Spleen (tissue), 11 donors: ENCODE measurements at regions not wholly inside any gene's neighbourhood (a gene's known extent, or its start where the extent isn't known, plus 50 kb on each side); places are given as distances from the start of the nearest gene placed in this dataset.

ENCODE experiments used
- DNase-seq: peaks from one replicate; pipeline ENCODE4 v3.0.0-alpha.2; 2020
- H3K27ac ChIP-seq, 8 donors: fragments of 200-600 bp; sonication (generic) in 7 of 8; 1 replicate in 4 of 8; 2 replicates in 4 of 8; pipeline versions ENCODE4 v1.5.0 to v1.8.0; 2016 to 2021; ENCODE audit warnings: inconsistent platforms in 4 of 8, mild to moderate bottlenecking in 4 of 8, moderate library complexity in 1 of 8
- H3K27me3 ChIP-seq, 7 donors: fragments of 200-600 bp; sonication (generic) in 6 of 7; replicated peaks in 1 of 7; 1 replicate in 4 of 7; 2 replicates in 3 of 7; pipeline versions ENCODE4 v1.5.0 to v1.8.0; 2016 to 2021; ENCODE audit warnings: inconsistent platforms in 3 of 7, mild to moderate bottlenecking in 1 of 7
- H3K36me3 ChIP-seq, 6 donors: fragments of 200-600 bp; sonication (generic) in 5 of 6; 1 replicate in 4 of 6; 2 replicates in 2 of 6; pipeline versions ENCODE4 v1.5.0 to v1.8.0; 2016 to 2021; ENCODE audit warnings: inconsistent platforms in 2 of 6
- H3K4me1 ChIP-seq, 6 donors: fragments of 200-600 bp; sonication (generic) in 5 of 6; 1 replicate in 3 of 6; 2 replicates in 3 of 6; pipeline versions ENCODE4 v1.5.0 to v1.8.0; 2016 to 2021; ENCODE audit warnings: inconsistent platforms in 3 of 6
- H3K4me3 ChIP-seq, 8 donors: fragments of 200-600 bp; sonication (generic) in 7 of 8; 1 replicate in 4 of 8; 2 replicates in 4 of 8; pipeline versions ENCODE4 v1.5.0 to v1.8.0; 2016 to 2021; ENCODE audit warnings: inconsistent platforms in 4 of 8, mild to moderate bottlenecking in 4 of 8, moderate library complexity in 2 of 8
- H3K9me3 ChIP-seq, 8 donors: fragments of 200-600 bp; sonication (generic) in 7 of 8; 1 replicate in 4 of 8; 2 replicates in 4 of 8; pipeline versions ENCODE4 v1.5.0 to v1.8.0; 2016 to 2021; ENCODE audit warnings: inconsistent platforms in 4 of 8
- POLR2A ChIP-seq, 3 donors: fragments of 450-650 bp; IDR thresholded peaks; one replicate each; pipeline ENCODE4 v1.5.1; 2017; ENCODE audit warnings: antibody characterized with exemption in 3 of 3, mild to moderate bottlenecking in 1 of 3
- POLR2AphosphoS5 ChIP-seq, 3 donors: sonication (generic); formaldehyde crosslinking; IDR thresholded peaks; one replicate each; pipeline ENCODE4 v1.5.1; 2017; ENCODE audit warnings: antibody characterized with exemption in 3 of 3
- WGBS, 5 donors: extraction: QIAGEN DNeasy Blood & Tissue Kit in 3 of 5; methylation state at CpG; one replicate each; pipeline versions ENCODE4 v1.1.5 to v1.1.7; 2013 to 2018; 5-methylcytosine and 5-hydroxymethylcytosine counted together
- intact Hi-C: fragments of 100-400 bp; cut with DNase I; formaldehyde crosslinking; loops from one replicate; pipeline ENCODE4 v1.15.0; 2023; ENCODE audit warnings: low total_unique reads
- TF ChIP-seq, protein P1 (sequence below), 11 experiments: fragments of 200-600 bp in 7 of 11; fragments of 450-650 bp in 4 of 11; sonication (generic) in 4 of 11; IDR thresholded peaks in 8 of 11; conservative IDR thresholded peaks in 3 of 11; 1 replicate in 7 of 11; 2 replicates in 4 of 11; pipeline versions ENCODE4 v1.4.0 to v1.8.0; 2016 to 2021; ENCODE audit warnings: antibody characterized with exemption in 11 of 11, inconsistent platforms in 4 of 11, mild to moderate bottlenecking in 1 of 11
- donor health status: healthy with polysubstance abuse.
- donor health status: DM: no; HTN: no; CAD: no; lungs with moderate emphysema.
- donor health status: DM: no; HTN: no; CAD: no.
- donor health status: Bipolar disorder and iron deficiency.
- donor health status: healthy.
- donor health status: DM: no; HTN: no; CAD: no.
- donor health status: DM: yes; HTN: yes; CAD: no.

DNA sequence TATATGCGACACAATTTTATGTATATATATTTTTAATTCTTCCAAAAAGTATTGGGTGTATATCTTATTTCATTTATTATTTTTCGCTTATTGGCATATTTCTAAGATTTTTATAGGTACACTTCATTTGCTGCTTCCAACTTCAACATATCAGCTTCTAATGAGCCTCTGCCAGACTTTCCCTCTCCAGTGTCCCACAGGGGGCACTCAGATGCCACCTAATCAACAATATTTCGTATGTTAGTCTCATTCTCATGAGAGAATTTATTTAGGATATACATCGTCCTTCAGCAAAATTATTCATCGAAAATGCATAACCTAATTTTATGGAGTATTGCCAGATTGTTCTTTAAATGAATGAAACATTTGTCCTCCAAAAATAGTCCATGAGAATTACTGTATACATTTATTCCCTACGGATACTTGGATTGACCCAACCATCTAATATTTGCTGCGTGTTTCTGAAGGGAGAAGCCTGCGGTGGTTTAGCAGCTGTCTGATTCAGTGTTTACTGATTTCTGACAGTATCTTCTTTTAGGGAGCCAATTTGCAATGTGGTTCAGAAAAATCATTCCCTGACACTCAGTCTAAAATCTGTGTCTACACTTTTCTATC lies 100.6 kb upstream of the SELENOP start:
- H3K4me1 ChIP-seq, result peaks cover 0 to 23% (median 12%) of the 10 kb centered on the region in 6 donors
- no peaks in the 10 kb centered on the region for H3K27me3 ChIP-seq
- H3K27ac ChIP-seq, result no peak overlapping the region
- no peak overlapping the region for H3K4me3 ChIP-seq
- no peaks in the 10 kb centered on the region for H3K36me3 ChIP-seq
- DNase-seq, result no peak
- intact Hi-C loops, result loop anchor here (10.0 kb wide), 3 partner anchors 83 to 193 kb away; partner anchors contain the start of gene ANXA2R
- 54 to 60% (median 54%) methylated on average over 8 of the region's 8 CpGs for WGBS, 5 donors
- TF ChIP-seq POLR2AphosphoS5 (IDR thresholded peaks at IDR 0.05) (no peak), POLR2A (IDR thresholded peaks at IDR 0.05) (no peak)
- TF ChIP-seq, protein P1, sequence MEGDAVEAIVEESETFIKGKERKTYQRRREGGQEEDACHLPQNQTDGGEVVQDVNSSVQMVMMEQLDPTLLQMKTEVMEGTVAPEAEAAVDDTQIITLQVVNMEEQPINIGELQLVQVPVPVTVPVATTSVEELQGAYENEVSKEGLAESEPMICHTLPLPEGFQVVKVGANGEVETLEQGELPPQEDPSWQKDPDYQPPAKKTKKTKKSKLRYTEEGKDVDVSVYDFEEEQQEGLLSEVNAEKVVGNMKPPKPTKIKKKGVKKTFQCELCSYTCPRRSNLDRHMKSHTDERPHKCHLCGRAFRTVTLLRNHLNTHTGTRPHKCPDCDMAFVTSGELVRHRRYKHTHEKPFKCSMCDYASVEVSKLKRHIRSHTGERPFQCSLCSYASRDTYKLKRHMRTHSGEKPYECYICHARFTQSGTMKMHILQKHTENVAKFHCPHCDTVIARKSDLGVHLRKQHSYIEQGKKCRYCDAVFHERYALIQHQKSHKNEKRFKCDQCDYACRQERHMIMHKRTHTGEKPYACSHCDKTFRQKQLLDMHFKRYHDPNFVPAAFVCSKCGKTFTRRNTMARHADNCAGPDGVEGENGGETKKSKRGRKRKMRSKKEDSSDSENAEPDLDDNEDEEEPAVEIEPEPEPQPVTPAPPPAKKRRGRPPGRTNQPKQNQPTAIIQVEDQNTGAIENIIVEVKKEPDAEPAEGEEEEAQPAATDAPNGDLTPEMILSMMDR (IDR thresholded peaks at IDR 0.05 in 8 of 11, conservative IDR thresholded peaks at IDR 0.05 in 3 of 11), result peak; percentile 23 to 80 (median 57)
- no peaks in the 10 kb centered on the region for H3K9me3 ChIP-seq

GRCh38 chr5:42908509-42909488 lies 97.1 kb upstream of the SELENOP start:
- H3K36me3 ChIP-seq, result no peaks in the 10 kb centered on the region
- H3K27ac ChIP-seq, result peak overlapping the region in 4 of 8 donors; percentile 37 to 65 (median 60)
- WGBS, 5 donors, result 8 to 11% (median 9%) methylated on average over 30 of the region's 30 CpGs
- H3K4me1 ChIP-seq, result peaks cover 0 to 23% (median 12%) of the 10 kb centered on the region in 6 donors
- H3K9me3 ChIP-seq, result no peaks in the 10 kb centered on the region
- H3K27me3 ChIP-seq, result peaks cover 0 to 11% (median 0%) of the 10 kb centered on the region in 7 donors
- DNase-seq, result peak; percentile 96
- peak overlapping the region; percentile 36 to 78 (median 48) for H3K4me3 ChIP-seq
- peak in 2 of 3 donors; percentile 66 to 71 for TF ChIP-seq POLR2AphosphoS5 (IDR thresholded peaks at IDR 0.05)
- TF ChIP-seq, protein P1 (IDR thresholded peaks at IDR 0.05 in 8 of 11, conservative IDR thresholded peaks at IDR 0.05 in 3 of 11), result peak; percentile 71 to 96 (median 86)
- no peak for TF ChIP-seq POLR2A (IDR thresholded peaks at IDR 0.05)
- intact Hi-C loops, result loop anchor here (10.0 kb wide), 1 partner anchor 396 kb away; no protein-coding TSS in a partner anchor

DNA sequence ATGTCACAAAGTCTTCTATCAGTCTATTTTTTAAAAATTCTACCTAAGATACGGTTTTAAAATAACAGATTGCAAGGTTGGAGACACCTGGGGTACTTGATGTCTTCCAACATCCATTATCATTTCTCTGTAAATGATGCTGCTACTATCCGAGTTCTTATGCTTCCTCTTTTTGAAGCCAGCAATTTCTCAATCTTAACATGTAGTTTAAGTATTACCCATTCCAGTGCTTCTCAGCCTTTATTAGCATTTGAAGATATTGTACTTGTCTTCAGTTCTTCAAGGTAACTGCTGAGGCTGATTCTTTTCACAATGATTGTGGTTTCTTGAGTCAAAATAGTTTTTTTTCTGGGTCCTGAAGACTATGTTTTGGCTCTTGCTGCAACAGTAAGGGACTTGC lies 96.4 kb upstream of the SELENOP start:
- H3K9me3 ChIP-seq, result no peaks in the 10 kb centered on the region
- DNase-seq, result no peak
- peaks cover 0 to 11% (median 0%) of the 10 kb centered on the region in 7 donors for H3K27me3 ChIP-seq
- peak overlapping the region in 2 of 8 donors; percentile 62 to 65 for H3K27ac ChIP-seq
- whole genome bisulfite sequencing, 5 donors, result 25 to 45% (median 37%) methylated on average over 2 of the region's 2 CpGs
- H3K4me1 ChIP-seq, result peaks cover 0 to 23% (median 12%) of the 10 kb centered on the region in 6 donors
- peak overlapping the region in 7 of 8 donors; percentile 43 to 78 (median 48) for H3K4me3 ChIP-seq
- no peak for TF ChIP-seq POLR2A (IDR thresholded peaks at IDR 0.05)
- intact Hi-C loops, result loop anchor here (10.0 kb wide), 1 partner anchor 397 kb away; no protein-coding TSS in a partner anchor
- H3K36me3 ChIP-seq, result no peaks in the 10 kb centered on the region

- Histone ChIP-seq H3K27me3 (peaks cover 0 to 11% (median 0%) of the 10 kb centered on the region in 7 donors), H3K36me3 (no peaks in the 10 kb centered on the region), H3K9me3 (no peaks in the 10 kb centered on the region), H3K4me3 (no peak overlapping the region), H3K4me1 (peaks cover 0 to 16% (median 12%) of the 10 kb centered on the region in 6 donors), H3K27ac (no peak overlapping the region)
- 81 to 97% (median 90%) methylated on average over 1 of the region's 1 CpG for WGBS, 5 donors
- DNase-seq, result no peak
- intact Hi-C loops, result loop anchor here (10.0 kb wide), 1 partner anchor 399 kb away; no protein-coding TSS in a partner anchor
- TF ChIP-seq POLR2A (IDR thresholded peaks at IDR 0.05), result no peak
- no peak for TF ChIP-seq POLR2AphosphoS5 (IDR thresholded peaks at IDR 0.05)
- TF ChIP-seq, protein P1 (IDR thresholded peaks at IDR 0.05 in 8 of 11, conservative IDR thresholded peaks at IDR 0.05 in 3 of 11), result no peak
Measured at GRCh38 chr5:42905827-42906226, 94.1 kb upstream of the SELENOP start.
